Lower leg skin (tissue), 4 donors: ENCODE measurements at regions not wholly inside any gene's neighbourhood (a gene's known extent, or its start where the extent isn't known, plus 50 kb on each side); places are given as distances from the start of the nearest gene placed in this dataset.

ENCODE experiments used
- DNase-seq, 2 donors: peaks; one replicate each; pipeline ENCODE4 v3.0.0-alpha.2; 2019; ENCODE audit warnings: low spot score in 2 of 2
- H3K4me3 ChIP-seq: fragments of 200-600 bp; sonication (generic); 2 replicates; pipeline ENCODE4 v1.5.1; 2017; ENCODE audit warnings: mild to moderate bottlenecking, low read depth; ENCODE audit not compliant: poor library complexity, severe bottlenecking
- CTCF ChIP-seq, 3 donors: fragments of 450-650 bp; IDR thresholded peaks; one replicate each; pipeline ENCODE4 v1.5.1; 2016; ENCODE audit warnings: antibody characterized with exemption in 3 of 3, mild to moderate bottlenecking in 3 of 3, moderate library complexity in 2 of 3
- POLR2A ChIP-seq, 2 donors: fragments of 450-650 bp; IDR thresholded peaks; one replicate each; pipeline ENCODE4 v1.6.1; 2016 to 2017; ENCODE audit warnings: antibody characterized with exemption in 2 of 2, mild to moderate bottlenecking in 1 of 2, moderate library complexity in 1 of 2
- WGBS, 2 donors: methylation state at CpG; one replicate each; pipeline ENCODE4 v1.1.5; 2018; 5-methylcytosine and 5-hydroxymethylcytosine counted together
- intact Hi-C: fragments of 100-400 bp; cut with DNase I; formaldehyde crosslinking; loops from one replicate; pipeline ENCODE4 v1.15.0; 2023; ENCODE audit warnings: low total_unique reads

- no peak overlapping the region for H3K4me3 ChIP-seq
- WGBS, 2 donors, result 75 to 76% methylated on average over 7 to 16 of the region's 17 CpGs
- TF ChIP-seq CTCF (IDR thresholded peaks at IDR 0.05), result no peak
- no peak for TF ChIP-seq POLR2A (IDR thresholded peaks at IDR 0.05)
- intact Hi-C loops, result no loop called here
- no peak for DNase-seq
Observed at GRCh38 chr1:72724951-72725861, 442.9 kb upstream of the NEGR1 start.

- WGBS, 2 donors, result 91 to 95% methylated on average over 5 of the region's 5 CpGs
- intact Hi-C loops, result no loop called here
- TF ChIP-seq POLR2A (IDR thresholded peaks at IDR 0.05), result no peak
- no peak for TF ChIP-seq CTCF (IDR thresholded peaks at IDR 0.05)
- H3K4me3 ChIP-seq, result no peak overlapping the region
- DNase-seq, result no peak
Observed at GRCh38 chr1:72705921-72706320, 423.6 kb upstream of the NEGR1 start.

GRCh38 chr1:72704841-72705477, 422.6 kb upstream of the NEGR1 start:
- TF ChIP-seq POLR2A (IDR thresholded peaks at IDR 0.05) (no peak), CTCF (IDR thresholded peaks at IDR 0.05) (no peak)
- 87 to 88% methylated on average over 3 of the region's 3 CpGs for WGBS, 2 donors
- intact Hi-C loops, result no loop called here
- H3K4me3 ChIP-seq, result no peak overlapping the region
- no peak for DNase-seq

GRCh38 chr1:72697410-72697809, 415.1 kb upstream of the NEGR1 start:
- DNase-seq, result no peak
- WGBS, 2 donors, result 33 to 55% methylated on average over 2 of the region's 2 CpGs
- intact Hi-C loops, result no loop called here
- TF ChIP-seq POLR2A (IDR thresholded peaks at IDR 0.05) (no peak), CTCF (IDR thresholded peaks at IDR 0.05) (no peak)
- no peak overlapping the region for H3K4me3 ChIP-seq

GRCh38 chr1:72693899-72694298, 411.6 kb upstream of the NEGR1 start:
- TF ChIP-seq CTCF (IDR thresholded peaks at IDR 0.05) (no peak), POLR2A (IDR thresholded peaks at IDR 0.05) (no peak)
- DNase-seq, result no peak
- intact Hi-C loops, result no loop called here
- WGBS, 2 donors, result 45 to 56% methylated on average over 1 of the region's 1 CpG
- no peak overlapping the region for H3K4me3 ChIP-seq
